Activated CD8-positive, alpha-beta T cell treated with anti-CD3 and anti-CD28 coated beads, Interleukin-2, amount 10 ng/mL, durations not matched to agents 7 days and 5 days (primary cell): ENCODE measurements at regions not wholly inside any gene's neighbourhood (a gene's known extent, or its start where the extent isn't known, plus 50 kb on each side); places are given as distances from the start of the nearest gene placed in this dataset.

ENCODE experiments used
- ATAC-seq: fragments of 150-1000 bp; cut with Tn5 transposase; one replicate; pipeline ENCODE4 v1.10.0; 2021; ENCODE audit warnings: moderate library complexity
- CTCF ChIA-PET: fragments of 350-600 bp; sonication (Branson Sonifier 250); formaldehyde crosslinking; loops from one replicate; lab custom pipeline; 2021; ENCODE audit warnings: antibody characterized with exemption; lab: Charles Lee
- POLR2A ChIA-PET: fragments of 350-600 bp; sonication (Branson Sonifier 250); formaldehyde crosslinking; loops from one replicate; lab custom pipeline; 2021; ENCODE audit warnings: antibody characterized with exemption; lab: Charles Lee
- DNase-seq: peaks from one replicate; pipeline ENCODE4 v3.0.0-alpha.2; 2020
- H3K27ac Mint-ChIP-seq: one replicate; pipeline ENCODE4 v1.8.0; 2021; ENCODE audit warnings: mild to moderate bottlenecking, mixed read lengths
- H3K27me3 Mint-ChIP-seq: one replicate; pipeline ENCODE4 v1.8.0; 2021; ENCODE audit warnings: low read depth, mixed read lengths
- H3K36me3 Mint-ChIP-seq: one replicate; pipeline ENCODE4 v1.8.0; 2021; ENCODE audit warnings: low read depth, mixed read lengths
- H3K4me1 Mint-ChIP-seq: one replicate; pipeline ENCODE4 v1.8.0; 2021; ENCODE audit warnings: low read depth, mixed read lengths
- H3K4me3 Mint-ChIP-seq: one replicate; pipeline ENCODE4 v1.8.0; 2021; ENCODE audit warnings: mild to moderate bottlenecking, mixed read lengths
- H3K9me3 Mint-ChIP-seq: one replicate; pipeline ENCODE4 v1.8.0; 2022; ENCODE audit warnings: mixed read lengths; ENCODE audit not compliant: insufficient read depth

DNA sequence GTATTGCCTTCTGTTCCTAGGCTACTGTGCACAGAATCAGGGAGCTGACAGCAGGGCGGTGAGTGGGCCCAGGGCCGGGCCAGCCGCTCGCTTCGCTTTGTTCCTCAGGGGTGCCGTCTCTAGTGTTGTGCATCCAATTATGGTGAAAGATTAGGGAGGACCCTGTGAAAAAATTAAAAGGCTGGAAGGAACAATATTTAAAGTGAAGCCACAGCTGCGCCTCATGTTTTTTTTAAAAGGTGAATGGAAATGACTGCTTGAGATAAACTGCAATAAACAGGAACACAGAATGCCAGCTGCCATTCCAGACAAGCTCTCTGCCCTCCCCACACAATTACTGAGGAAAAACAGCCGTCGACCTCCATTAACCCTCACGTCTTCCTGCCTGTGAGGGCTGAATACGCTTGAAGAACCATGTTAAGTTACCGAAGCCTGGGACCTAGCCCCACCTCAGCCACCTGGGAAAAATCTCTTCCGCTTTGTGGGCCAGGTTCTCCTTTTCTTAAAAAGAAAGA is 132.0 kb upstream of the IL12A start:
- Mint-ChIP-seq H3K27me3 (peaks cover 31% of the 10 kb centered on the region), H3K4me3 (no peak overlapping the region), H3K4me1 (peaks cover 5% of the 10 kb centered on the region), H3K9me3 (no peaks in the 10 kb centered on the region), H3K27ac (no peak overlapping the region), H3K36me3 (no peaks in the 10 kb centered on the region)
- DNase-seq (no peak), ATAC-seq (no peak)
- ChIA-PET CTCF (no interaction called here), POLR2A (no interaction called here)

DNA sequence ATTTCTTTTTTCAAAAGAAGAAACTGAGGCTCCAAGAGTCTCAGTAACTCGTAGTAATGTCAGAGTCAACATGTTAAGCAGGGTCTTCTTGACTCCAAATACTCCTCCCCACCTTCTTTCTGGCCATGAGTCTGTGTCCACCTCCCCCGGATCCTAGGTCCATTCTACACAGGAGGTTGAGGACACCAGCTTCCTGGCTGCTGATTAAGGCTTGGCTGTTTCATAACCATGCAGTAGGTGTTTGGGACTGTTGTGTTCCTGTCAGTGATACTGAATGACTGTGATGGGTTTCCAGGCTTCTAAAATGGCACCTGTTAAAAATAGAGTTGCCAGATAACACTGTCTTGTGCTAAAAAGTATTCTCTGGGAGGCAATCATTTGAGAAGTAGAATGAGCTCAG is 130.8 kb upstream of the IL12A start:
- Mint-ChIP-seq H3K4me1 (peaks cover 5% of the 10 kb centered on the region), H3K36me3 (no peaks in the 10 kb centered on the region), H3K27me3 (peaks cover 28% of the 10 kb centered on the region), H3K27ac (no peak overlapping the region), H3K4me3 (no peak overlapping the region), H3K9me3 (no peaks in the 10 kb centered on the region)
- DNase-seq (no peak), ATAC-seq (no peak)
- CTCF ChIA-PET, result no interaction called here
- POLR2A ChIA-PET, result no interaction called here

GRCh38 chr3:159858650-159859049 is 130.0 kb upstream of the IL12A start:
- Mint-ChIP-seq H3K27ac (no peak overlapping the region), H3K4me1 (peaks cover 5% of the 10 kb centered on the region), H3K36me3 (no peaks in the 10 kb centered on the region), H3K9me3 (no peaks in the 10 kb centered on the region), H3K27me3 (peaks cover 23% of the 10 kb centered on the region), H3K4me3 (no peak overlapping the region)
- POLR2A ChIA-PET, result no interaction called here
- DNase-seq (no peak), ATAC-seq (no peak)
- CTCF ChIA-PET, result no interaction called here

- no peaks in the 10 kb centered on the region for H3K36me3 Mint-ChIP-seq
- H3K27me3 Mint-ChIP-seq, result peaks cover 20% of the 10 kb centered on the region
- DNase-seq (no peak), ATAC-seq (no peak)
- no peak overlapping the region for H3K4me3 Mint-ChIP-seq
- CTCF ChIA-PET, result no interaction called here
- H3K27ac Mint-ChIP-seq, result no peak overlapping the region
- H3K9me3 Mint-ChIP-seq, result no peaks in the 10 kb centered on the region
- POLR2A ChIA-PET, result no interaction called here
- peaks cover 5% of the 10 kb centered on the region for H3K4me1 Mint-ChIP-seq
Observed at GRCh38 chr3:159859424-159859823, 129.2 kb upstream of the IL12A start.

- H3K27ac Mint-ChIP-seq, result no peak overlapping the region
- CTCF ChIA-PET, result no interaction called here
- no peaks in the 10 kb centered on the region for H3K36me3 Mint-ChIP-seq
- POLR2A ChIA-PET, result no interaction called here
- peaks cover 18% of the 10 kb centered on the region for H3K27me3 Mint-ChIP-seq
- no peak for DNase-seq
- no peaks in the 10 kb centered on the region for H3K9me3 Mint-ChIP-seq
- no peak overlapping the region for H3K4me3 Mint-ChIP-seq
- H3K4me1 Mint-ChIP-seq, result peaks cover 5% of the 10 kb centered on the region
- ATAC-seq, result no peak
Observed at GRCh38 chr3:159859836-159860235, 128.8 kb upstream of the IL12A start.

DNA sequence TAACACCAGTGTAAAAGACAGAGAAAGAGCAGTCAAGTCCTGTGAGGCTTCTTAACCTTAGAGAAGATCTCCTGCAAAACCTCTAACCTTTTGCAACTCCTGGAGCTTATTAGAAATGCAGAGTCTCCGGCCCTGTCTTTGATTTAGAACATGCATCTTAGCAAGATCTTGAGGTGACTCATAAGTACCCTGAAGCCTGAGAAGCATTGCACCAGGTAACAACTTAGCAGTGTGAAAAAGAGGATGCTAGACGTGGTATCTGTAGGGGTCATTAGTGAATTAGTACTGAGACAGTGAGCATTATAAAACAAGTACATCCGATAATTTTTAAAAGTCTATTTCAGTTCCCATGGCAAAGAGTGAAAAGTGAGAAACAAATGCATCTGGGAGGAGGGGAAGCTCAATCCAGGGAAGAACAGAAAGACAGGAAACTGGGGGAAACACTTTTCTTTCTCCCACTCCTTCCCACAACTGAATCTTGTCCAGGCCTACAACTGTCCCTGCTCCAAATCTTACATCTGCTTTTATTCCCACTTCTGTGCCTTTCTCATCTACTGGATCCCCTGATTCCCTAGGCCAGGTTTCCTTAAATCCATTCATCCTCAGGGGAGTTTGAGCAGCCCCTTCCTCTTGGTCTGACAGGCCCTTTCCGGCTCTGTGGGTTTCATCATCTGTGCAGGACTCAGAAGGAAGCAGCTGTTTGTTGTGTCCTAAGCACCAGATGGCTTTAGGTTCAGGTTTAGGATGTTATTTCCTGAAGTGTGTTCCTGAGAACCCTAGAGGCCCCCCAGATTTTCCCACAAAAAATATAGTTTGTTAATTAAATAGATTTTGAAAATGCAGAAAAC is 128.1 kb upstream of the IL12A start:
- CTCF ChIA-PET, result no interaction called here

DNA sequence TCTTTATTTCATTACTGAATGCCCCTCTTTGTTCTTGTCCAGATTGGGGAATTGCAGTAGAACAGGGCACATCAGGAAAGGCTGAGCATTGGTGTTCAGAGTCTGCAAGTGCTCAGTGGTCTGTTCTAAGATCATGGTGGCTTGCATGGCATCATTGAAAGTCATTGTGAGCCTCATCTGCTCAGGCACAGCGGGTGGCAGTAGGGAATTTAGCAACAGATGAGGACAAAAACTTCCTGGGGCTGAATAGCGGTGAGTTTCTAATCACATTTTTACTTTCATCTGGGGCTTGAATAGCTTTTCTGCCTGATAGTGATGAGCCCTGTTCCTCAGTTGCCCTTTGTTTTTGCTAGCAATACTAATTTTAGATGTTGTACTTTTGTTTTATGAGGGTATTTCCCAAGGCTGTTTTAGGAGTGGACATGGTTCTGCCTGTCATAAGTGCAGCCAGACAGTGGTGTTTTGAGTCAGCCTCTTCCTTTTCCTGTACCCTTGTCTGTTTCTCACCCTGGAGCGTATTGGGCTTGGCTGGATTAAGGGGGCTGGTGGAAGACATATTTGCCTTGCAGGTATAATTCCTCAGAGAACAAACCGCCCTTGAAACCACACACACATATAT is 127.2 kb upstream of the IL12A start:
- POLR2A ChIA-PET, result no interaction called here
- H3K4me1 Mint-ChIP-seq, result peaks cover 5% of the 10 kb centered on the region
- no peak for ATAC-seq
- no peak overlapping the region for H3K4me3 Mint-ChIP-seq
- DNase-seq, result no peak
- no peaks in the 10 kb centered on the region for H3K9me3 Mint-ChIP-seq
- peaks cover 20% of the 10 kb centered on the region for H3K27me3 Mint-ChIP-seq
- no peak overlapping the region for H3K27ac Mint-ChIP-seq
- no peaks in the 10 kb centered on the region for H3K36me3 Mint-ChIP-seq
- CTCF ChIA-PET, result no interaction called here

More for the DNA sequence above, 128.1 kb upstream of the IL12A start:
- POLR2A ChIA-PET, result no interaction called here
- H3K4me1 Mint-ChIP-seq, result peaks cover 5% of the 10 kb centered on the region
- no peaks in the 10 kb centered on the region for H3K9me3 Mint-ChIP-seq
- no peak for ATAC-seq
- H3K27ac Mint-ChIP-seq, result no peak overlapping the region
- DNase-seq, result no peak
- H3K4me3 Mint-ChIP-seq, result no peak overlapping the region
- no peaks in the 10 kb centered on the region for H3K36me3 Mint-ChIP-seq
- peaks cover 22% of the 10 kb centered on the region for H3K27me3 Mint-ChIP-seq

DNA sequence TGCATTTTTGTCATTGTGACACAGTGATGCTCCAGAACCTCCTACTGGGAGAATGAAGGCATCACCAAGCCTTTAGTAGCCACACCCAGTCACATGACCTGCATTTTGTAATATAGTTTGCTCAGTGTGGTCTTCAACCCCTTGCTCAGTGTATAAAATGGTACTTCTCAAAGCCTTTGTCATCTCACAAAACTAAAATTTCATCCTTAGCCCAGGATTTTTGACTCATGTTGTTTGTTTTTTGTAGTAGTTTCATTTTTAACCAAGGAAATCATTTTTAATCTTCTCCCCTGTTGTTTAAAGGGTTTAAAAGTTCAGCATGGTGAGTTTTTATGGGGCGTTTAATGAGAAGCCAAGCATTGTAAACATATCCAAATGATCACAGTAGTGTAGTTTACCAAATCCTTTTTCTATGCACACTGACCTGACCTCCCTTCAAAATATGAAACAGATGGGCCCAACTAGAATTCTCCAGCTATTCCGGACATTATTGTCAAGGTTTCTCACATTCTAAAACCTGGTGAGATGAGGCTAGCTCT is 123.5 kb upstream of the IL12A start:
- DNase-seq, result no peak
- Mint-ChIP-seq H3K36me3 (no peaks in the 10 kb centered on the region), H3K9me3 (no peaks in the 10 kb centered on the region), H3K27ac (no peak overlapping the region), H3K27me3 (peaks cover 16% of the 10 kb centered on the region), H3K4me1 (no peaks in the 10 kb centered on the region), H3K4me3 (no peak overlapping the region)
- ChIA-PET CTCF (interaction anchor here (0.9 kb wide), 1 partner anchor 124 kb away, joined by 3 read pairs; the partner anchor contains the start of gene IL12A), POLR2A (no interaction called here)
- ATAC-seq, result no peak

- ATAC-seq, result no peak
- no peak for DNase-seq
- ChIA-PET POLR2A (no interaction called here), CTCF (no interaction called here)
- Mint-ChIP-seq H3K4me1 (no peaks in the 10 kb centered on the region), H3K4me3 (no peak overlapping the region), H3K9me3 (no peaks in the 10 kb centered on the region), H3K27ac (no peak overlapping the region), H3K36me3 (no peaks in the 10 kb centered on the region), H3K27me3 (peaks cover 12% of the 10 kb centered on the region)
Observed at GRCh38 chr3:159866201-159866746, 122.4 kb upstream of the IL12A start.

DNA sequence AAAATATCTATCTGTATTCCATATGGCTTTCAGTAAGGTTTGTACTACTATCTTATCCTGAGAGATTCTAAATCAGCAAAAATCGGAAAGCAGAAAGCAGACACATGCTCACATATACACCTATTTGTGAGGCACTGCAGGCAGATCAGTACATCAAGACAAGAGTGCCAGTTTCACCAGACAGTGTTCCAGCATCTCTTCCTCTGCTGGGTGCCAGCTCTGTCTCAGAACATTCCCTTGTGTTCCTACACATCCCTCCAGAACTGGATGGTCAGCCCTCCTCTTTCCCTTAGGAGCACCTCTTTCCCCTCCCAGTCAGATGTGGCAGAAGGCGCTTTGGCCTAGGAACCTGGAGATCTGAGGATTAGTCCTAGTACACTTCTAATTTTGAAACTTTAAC is 121.3 kb upstream of the IL12A start:
- DNase-seq (no peak), ATAC-seq (no peak)
- Mint-ChIP-seq H3K27me3 (peaks cover 10% of the 10 kb centered on the region), H3K27ac (no peak overlapping the region), H3K9me3 (no peaks in the 10 kb centered on the region), H3K4me3 (no peak overlapping the region), H3K4me1 (no peaks in the 10 kb centered on the region), H3K36me3 (no peaks in the 10 kb centered on the region)
- ChIA-PET POLR2A (no interaction called here), CTCF (no interaction called here)

DNA sequence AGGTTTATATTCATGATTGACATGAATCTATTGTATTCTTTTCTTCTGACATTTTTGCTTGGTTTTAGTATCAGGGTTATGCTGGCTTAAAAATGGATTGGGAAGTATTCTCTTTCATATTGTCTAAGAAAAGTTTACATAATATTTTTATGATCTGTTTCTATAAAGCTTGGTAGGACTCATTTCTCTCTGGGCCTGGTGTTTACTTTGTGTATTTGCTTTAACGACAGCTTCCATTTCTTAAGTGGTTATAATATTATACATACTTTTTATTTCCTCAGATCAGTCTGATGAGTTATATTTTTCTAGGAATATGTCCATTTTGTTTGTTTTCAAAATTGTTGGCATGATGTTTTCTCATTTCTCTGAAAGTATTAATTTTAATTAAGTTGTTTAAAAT is 117.9 kb upstream of the IL12A start:
- Mint-ChIP-seq H3K27ac (no peak overlapping the region), H3K4me3 (no peak overlapping the region), H3K36me3 (no peaks in the 10 kb centered on the region), H3K9me3 (no peaks in the 10 kb centered on the region), H3K27me3 (peaks cover 14% of the 10 kb centered on the region), H3K4me1 (no peaks in the 10 kb centered on the region)
- ChIA-PET CTCF (interaction anchor here (1.1 kb wide), 1 partner anchor 14 kb away, joined by 4 read pairs; no protein-coding TSS in a partner anchor), POLR2A (no interaction called here)
- DNase-seq, result no peak
- ATAC-seq, result no peak
